Islet of Langerhans (tissue), 1 donor: ENCODE measurements at regions not wholly inside any gene's neighbourhood (a gene's known extent, or its start where the extent isn't known, plus 50 kb on each side); places are given as distances from the start of the nearest gene placed in this dataset.

Experiments
- FAIRE-seq: peaks from one replicate; lab custom pipeline; 2011; peaks lifted over from hg19 to GRCh38; lab: Jason Lieb, UNC

DNA sequence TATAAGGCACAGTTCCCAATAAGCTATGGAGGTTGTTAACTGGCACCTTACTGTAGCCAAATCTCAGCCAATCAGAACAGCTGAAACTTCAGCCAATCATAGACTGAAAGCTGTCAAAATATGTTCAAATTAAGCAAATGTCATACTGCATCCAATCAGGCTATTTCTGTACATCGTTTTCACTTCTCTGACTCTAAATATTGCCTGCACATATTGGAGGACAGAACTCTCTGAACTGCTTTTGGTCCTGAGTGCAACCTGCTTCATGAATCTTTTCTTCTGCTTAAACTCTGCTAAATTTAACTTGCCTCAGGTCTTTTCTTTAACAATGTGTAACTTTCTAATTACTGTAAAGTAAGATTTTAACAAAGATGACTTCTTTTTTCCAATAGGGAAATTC lies 1198.9 kb upstream of the PCDH7 start:
- no peak for FAIRE-seq

DNA sequence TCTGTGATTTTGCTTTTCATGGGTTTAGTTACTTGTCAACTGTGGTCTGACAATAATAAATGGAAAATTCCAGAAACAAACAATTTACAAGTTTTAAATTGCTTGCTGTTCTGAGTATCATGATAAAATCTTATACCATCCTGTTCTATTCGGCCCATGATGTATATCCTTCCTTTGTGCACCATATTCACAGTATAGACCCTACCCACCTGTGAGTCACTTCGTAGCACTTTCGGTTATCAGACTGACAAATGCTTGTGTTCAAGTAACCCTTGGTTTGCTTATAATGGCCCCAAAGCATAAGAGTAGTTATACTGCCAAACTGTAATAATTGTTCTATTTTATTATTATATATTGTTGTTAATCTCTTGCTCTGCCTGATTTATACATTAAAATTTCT lies 1183.4 kb upstream of the PCDH7 start:
- no peak for FAIRE-seq

DNA sequence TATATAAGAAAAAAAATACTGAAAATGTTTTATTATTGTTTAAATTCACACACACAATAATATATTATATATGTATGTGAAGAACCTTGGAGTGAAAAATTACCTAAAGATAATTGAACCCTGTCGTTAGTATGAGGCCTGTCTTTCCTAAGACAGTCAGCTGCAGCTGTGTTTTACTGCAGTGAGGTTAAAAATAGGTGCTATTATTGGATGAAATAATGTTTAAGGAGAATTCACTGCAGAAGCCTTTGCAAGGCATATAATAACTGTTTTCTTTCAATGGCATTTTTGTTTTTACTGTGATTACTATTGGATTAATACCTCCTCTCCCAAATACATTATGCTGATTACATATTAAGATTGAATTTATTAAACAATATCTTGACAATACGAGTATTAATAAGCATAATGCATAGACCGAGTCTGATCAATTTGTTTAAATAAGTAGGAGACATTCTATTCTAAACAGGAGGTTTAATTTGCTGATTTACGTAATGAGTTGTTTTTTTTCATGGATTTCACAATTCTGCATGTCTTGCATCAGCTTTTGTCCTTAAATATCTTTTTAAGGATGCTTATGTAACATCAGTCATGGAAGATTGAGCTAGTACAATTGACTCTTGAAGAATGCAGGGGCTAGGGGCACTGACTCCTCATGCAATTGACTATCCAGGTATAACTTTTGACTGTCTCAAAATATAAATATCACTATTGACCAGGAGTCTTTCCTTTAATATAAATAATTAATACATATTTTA lies 1181.1 kb upstream of the PCDH7 start:
- FAIRE-seq, result no peak

DNA sequence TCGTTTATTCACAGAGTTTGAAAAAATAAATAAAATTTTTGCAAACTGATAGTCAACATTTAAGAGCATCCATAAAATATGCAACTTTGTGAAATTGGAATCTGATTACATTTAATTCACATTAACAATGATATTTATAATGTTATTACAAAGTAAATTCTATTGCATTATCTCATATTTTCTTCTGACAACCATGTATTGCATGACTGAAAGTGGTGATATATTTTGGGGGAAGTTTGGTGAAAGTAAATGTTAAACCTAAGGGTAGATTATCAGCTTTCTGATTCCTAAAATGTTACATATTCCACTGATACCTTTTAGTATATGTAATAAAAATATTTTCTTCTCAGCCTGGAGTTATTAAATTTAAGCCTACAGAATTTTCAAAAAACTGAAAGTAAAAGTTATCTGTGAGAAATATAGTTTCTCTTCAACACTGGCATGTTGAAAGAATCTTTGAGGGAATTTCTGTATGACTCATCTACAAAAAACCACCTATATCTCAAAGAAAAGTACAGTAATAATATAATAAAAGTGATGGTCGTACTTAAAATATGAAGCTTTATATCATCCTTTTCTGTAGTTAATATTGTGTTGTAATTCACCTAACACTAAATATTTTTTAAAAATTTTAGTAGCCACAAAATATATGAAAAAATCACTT lies 1179.6 kb upstream of the PCDH7 start:
- no peak for FAIRE-seq

DNA sequence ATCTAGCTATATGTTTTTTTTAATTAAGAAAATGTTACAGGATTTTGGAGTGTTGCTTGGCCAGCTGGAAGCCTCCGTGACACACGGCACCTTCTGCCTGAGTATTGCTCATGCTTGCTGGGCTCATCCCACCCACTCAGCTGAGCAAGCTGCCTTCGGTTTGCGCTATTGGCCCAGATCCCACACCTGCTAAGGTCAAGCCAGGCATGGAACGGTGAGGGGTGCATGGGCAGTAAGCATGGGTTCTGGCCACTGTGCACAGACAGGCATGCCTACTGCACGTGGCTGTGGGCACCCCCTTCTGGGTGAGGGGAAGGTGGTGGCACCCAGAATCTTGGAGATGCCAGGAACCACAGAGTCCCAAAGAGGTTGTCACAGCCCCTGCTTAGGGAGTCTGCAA lies 1178.4 kb upstream of the PCDH7 start:
- no peak for FAIRE-seq

DNA sequence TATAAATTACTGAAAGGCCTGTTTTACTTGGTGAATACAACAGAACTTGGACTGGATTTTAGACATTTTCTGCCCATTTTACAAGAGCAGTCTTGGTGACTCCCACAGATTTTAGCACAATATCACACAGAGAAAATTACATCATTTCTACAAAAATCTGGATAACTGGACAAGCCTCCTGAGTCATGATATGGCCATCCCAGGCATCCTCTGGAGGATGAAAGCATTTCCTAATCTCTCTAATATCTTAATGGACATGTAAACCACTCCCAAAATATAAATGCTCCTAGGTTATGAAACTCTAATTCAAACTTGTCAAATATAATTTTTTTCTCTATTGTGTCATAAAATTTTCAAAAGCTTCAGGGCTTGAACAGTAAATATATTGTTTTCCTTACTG lies 1170.8 kb upstream of the PCDH7 start:
- FAIRE-seq, result no peak

DNA sequence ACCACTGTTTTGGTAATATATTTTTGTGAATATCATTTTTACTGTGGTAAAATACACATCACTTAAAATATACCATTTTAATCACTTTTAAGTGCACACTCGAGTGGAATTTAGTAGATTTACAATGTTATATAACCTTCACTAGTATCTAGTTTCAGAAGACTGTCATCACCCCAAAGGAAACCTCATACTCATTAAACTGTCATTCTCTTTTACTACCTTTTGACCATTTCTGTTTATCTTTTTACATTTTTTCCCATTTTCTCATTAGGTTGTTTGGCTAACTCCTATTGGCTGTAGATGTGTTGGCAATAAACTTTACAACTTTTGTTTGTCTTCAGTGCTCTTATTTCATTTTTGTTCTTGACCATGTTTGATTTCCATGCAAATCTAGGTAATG lies 1168.3 kb upstream of the PCDH7 start:
- FAIRE-seq, result no peak

DNA sequence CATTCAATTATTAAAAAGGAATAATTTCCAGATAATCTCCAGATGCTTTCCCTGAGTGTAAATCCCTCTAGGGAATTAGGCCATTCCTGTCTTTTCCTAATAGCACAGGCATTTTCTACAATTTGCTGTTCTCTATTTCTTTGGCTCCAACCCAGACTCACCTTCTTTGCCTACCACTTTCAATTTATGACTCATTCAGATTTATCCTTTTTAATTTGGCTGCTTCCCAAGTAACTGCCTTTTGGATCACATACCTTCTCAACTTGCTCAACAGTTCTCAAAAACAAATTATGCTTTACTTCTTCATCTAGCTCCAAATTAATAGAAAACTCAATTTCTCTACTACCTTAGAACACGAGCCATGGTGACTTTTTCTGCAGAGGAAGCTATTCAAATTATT lies 1166.3 kb upstream of the PCDH7 start:
- no peak for FAIRE-seq

DNA sequence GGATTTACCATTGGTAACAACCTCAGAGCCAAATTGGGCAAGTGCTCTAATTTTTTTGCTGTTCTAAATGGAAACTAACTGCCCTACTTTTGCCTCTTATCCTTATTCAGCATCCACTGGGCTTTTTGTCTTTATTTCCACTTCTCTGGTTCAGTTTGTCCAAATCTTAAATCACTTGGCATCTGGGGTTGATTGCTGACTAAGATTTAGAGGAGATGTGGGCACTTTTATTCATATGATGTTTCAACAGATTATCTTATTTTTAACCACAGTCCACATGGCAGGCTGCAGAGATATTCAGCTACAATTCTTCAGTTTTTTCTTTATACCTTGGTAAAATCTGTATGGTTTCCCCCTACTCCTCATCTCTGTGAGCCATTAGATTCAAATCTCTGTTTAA lies 1161.4 kb upstream of the PCDH7 start:
- no peak for FAIRE-seq

DNA sequence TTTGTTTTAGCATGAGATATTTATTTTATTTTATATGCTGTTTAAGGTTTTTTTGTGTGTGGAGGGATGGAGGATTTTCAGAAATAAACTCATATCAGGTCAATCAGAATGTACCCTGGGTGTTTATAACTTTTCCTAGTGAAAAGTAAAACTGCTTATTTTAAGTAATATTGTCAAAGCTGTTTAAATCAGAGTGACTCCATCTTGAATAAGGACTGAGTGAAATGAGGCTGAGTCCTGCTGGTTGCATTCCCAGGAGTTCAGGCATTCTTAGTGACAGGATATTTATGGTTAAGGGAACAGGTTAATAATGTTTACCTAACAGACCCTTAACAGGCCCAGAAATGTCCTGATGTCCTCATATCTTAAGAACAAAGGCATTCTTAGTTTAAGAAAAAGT lies 1160.9 kb upstream of the PCDH7 start:
- no peak for FAIRE-seq

DNA sequence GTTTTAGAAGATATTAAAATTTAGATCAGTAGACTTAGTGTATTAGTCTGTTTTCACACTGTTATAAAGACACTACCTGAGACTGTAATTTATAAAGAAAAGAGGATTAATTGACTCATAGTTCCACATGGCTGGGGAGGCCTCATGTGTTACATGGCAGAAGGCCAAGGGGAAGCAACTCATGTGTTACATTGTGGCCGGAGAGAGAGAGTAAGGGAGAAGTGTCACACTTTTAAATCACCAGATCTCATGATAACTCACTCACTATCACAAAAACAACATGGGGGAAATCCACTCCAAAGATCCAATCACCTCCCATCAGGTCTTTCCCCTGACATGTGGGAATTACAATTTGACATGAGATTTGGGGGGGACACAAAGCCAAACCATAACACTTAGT lies 1159.7 kb upstream of the PCDH7 start:
- no peak for FAIRE-seq

DNA sequence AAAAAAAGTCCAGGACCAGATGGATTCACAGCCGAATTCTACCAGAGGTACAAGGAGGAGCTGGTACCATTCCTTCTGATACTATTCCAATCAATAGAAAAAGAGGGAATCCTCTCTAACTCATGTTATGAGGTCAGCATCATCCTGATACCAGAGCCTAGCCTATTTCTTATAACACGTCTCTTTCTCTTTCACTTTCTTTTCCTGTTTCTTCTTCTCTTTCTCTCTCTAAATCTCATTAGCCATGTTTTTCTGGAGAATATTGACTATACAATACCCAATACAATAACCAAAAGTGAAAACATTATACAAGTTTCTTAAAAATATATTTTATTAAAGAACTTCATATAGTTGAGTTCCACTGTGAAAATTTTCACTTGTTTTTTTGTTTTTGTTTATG lies 1154.9 kb upstream of the PCDH7 start:
- FAIRE-seq, result no peak

DNA sequence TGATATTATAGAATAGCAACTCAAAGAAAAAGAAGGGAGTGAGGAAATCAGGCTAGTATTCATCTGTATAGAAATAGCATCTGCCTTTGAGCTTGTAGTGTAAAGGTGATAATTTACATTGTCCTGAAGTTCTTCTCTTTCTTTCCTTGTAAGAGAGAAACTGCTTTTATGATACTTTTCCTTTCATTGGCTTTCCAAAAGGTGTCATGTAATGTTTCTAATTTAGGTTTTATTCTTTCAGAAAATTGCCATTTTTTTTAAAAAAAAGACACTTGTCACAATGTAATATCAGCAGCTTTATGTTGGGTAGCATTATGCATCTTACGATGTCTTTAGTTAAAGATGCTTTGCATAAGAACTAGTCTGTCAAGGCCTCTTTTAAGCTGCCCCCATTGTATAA lies 1153.8 kb upstream of the PCDH7 start:
- FAIRE-seq, result no peak

DNA sequence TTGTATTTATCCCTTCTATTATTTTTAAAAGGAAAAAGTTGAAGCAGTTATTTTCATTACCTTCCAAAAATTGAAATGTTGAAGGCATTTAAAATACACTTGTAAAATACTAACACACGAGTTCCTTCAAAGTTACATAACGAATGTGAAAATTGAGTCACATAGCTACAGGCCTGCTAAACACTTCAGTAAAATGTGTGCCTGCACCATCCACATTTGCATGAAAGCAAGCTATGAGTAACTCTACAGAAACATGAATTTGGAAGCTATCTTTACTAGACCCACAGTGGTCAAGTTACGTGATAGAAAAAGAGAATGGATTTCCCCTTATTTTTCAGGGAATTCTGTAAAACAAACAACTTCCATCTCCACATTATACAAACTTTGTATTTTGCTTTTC lies 1148.8 kb upstream of the PCDH7 start:
- FAIRE-seq, result no peak

DNA sequence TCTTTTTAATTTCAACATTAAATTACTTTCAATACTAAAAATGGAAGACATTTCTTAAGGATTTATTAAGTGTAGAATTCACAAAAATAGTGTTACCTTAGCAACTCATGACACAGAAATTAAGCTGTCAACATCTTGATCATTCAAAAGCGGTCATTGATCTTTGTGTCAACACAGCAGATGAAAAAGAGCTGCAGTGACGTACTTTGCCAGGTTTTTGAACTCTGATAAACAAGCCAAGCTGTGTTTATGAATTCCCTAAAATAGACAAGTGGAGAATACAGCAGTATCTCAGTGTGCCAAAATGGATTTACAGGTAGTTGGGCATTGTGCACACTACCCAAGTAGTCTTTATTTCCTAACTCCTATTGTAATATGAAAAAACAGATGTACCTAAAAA lies 1141.8 kb upstream of the PCDH7 start:
- no peak for FAIRE-seq

DNA sequence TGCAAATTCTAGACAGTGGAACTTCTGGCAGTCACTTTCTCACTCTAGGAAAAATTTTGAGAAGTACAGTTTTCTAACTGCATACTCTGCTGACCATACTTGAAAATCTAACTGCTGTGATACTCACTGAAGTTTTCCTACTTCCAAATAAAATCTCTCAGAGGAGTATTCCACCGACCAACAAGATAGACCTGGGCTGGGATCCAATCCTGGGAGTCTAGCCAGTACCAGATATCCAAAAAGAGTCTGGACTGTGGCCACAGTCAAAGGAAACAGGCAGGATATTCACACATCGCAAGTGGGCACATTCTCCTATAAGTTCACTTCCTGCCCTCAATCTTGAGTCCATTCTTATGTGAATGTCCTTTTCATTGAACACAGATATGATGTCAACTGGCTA lies 1138.7 kb upstream of the PCDH7 start:
- no peak for FAIRE-seq

DNA sequence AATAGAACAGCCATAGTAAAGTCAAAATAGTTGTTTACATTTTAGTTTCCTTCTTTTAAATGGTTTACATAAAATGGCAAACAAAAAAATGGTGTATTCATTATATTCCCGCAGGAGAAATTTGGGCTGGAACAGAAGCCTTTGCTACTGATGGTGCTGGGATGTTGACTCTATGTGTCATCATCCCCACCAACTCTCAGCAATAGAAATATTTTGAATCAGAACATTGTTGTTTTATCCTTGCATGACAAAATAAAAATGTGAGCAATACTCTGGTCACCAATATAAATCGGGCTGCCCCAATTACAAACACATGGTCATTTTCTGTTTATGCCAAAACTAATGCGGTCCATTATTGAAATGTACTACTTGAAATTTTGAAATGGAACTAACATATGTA lies 1131.6 kb upstream of the PCDH7 start:
- no peak for FAIRE-seq

DNA sequence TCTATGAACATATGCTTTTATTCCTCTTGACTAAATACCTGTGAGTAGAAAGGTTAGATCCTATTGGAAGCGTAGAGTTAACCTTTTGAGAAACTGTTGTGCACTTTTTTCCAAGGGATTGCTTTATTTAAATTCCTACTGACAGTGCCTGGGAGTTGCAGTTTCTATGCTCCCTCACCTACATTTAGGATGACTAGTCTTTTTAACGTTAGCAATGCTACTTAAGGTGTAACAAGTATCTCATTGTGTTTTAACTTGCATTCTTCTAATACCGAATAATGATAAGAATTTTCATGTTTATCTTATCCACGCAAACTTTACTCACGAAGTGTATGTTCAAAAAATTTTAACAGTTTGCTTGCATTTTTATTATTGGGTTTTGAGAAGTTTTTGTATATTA lies 1123.9 kb upstream of the PCDH7 start:
- no peak for FAIRE-seq

DNA sequence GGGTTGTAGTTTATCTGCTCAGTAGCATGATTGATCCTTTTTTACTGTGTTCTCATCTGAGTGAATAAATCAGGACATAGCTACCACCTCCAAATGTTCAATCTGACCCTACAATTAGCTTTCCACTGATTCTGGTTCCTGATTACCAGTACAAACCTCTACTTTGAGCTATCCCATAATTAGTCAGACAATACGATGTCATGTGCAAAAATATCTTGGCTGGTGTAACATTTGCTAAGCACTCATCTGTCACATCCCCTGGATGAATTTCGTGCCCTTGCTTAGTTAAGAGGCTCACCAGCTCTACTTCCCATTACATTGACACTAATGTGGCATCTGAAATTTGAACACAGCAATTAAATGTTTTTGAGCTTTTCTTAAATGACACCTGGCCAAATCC lies 1101.0 kb upstream of the PCDH7 start:
- no peak for FAIRE-seq

DNA sequence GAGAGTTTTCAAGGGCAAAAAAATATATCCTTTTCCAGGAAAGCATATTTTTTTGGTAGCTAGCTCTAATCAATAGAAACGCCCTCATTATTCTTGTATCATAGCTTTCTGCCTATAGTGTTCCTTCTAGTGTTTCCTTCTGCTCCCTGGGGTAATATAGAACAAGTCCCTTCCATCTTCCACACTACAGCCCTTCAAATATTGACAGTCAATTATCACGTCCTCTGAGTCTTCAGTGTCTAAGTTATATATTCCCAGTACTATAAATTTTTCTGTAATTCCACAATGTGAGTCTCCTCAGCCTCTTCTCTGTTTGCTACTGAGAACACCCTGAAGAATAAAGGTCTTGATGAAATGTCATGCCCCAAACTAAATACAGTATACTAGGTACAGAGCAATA lies 1088.0 kb upstream of the PCDH7 start:
- no peak for FAIRE-seq

DNA sequence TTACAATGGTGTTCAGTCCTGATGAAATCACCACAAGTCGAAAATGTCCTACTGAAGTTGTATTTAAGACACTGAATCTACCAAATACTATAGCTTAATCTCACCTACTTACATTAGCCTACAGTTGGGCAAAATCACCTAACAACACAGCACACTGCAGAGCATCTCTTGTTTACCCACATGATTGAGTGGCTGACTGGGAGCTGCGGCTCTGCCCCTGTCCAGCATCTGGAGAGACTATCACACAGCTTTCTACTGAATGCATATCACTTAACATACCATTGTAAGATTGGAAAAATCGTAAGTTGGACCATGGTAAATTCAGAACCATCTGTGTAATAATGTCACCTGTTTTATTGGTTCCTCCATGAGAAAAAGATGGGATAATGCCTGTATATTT lies 1083.2 kb upstream of the PCDH7 start:
- FAIRE-seq, result no peak

DNA sequence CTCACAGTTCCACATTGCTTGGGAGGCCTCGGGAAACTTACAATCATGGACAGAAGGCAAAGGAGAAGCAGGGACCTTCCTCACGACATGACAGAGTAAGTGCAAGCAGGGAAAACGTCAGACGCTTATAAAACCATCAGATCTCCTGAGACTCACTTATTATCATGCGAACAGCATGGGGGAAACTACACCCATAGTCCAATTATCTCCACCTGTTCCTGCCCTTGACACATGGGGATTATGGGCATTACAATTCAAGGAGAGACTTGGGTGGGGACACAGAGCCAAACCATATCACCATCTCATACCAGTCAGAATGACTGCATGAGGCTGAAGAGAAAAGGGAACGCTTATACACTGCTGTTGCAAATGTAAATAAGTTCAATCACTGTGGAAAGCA lies 1066.9 kb upstream of the PCDH7 start:
- no peak for FAIRE-seq

DNA sequence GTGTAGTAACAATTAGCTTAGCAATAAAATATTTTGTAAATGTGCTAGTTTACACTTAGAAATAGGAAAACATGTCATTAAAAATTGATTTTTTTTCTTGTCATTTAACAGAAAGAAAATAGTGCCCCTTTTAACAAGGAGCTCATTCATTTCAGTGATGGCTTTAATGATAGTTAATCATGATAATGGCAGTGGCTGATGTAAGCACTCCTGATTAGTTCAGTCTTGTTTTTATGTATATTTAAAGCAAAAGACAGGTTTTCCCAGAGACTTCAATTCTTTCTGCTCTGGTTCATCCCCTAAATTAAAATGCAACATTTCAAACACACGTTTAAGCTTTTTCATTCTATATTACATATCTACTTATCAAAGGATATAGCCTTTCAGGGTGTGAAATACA lies 1039.5 kb upstream of the PCDH7 start:
- no peak for FAIRE-seq

DNA sequence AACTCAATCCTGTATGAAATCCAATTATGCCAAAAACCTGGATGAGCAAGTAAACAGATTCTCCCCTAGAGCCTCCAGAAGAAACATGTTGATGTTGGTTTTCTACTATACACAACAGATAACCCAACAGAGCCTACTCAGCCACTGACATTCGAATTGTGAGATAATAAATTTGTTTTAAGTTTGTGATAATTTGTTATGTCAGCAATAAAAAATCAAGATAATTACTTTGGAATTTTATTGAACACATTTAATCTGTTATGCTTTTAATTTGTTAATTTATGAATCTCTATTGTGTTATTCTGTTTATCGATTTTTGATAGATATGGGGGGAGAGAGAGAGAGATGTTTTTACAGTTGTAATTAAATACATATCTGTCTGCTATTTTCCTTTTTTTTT lies 1016.1 kb upstream of the PCDH7 start:
- FAIRE-seq, result no peak
